GM20431 (cell line): ENCODE measurements at regions not wholly inside any gene's neighbourhood (a gene's known extent, or its start where the extent isn't known, plus 50 kb on each side); places are given as distances from the start of the nearest gene placed in this dataset.

Experiments
- in situ Hi-C: fragments of 300-500 bp; cut with MseI, MboI; formaldehyde crosslinking; loops from one replicate; pipeline ENCODE4 v1.15.0; 2020; ENCODE audit warnings: low sequenced_read_pairs; ENCODE audit not compliant: unreplicated experiment

DNA sequence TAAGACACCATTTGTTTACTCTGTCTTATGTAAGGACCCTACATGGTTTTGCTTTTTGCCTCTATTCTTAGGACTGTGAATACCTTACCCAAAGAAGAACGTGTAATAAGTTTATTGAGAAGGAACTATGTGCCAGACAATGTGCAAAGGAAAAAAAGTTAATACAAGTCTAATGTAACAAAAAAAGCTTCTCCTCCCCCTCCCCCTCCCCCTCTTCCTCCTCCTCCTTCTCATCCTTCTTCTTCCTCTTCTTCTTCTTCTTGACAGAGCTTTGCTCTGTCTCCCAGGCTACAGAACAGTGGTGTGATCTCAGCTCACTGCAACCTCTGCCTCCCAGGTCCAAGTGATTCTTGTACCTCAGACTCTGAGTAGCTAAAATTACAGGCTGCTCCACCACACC, 50.9 kb upstream of the MITF start:
- in situ Hi-C loops: loop anchor here (25.0 kb wide), 1 partner anchor 376 kb away; no protein-coding TSS in a partner anchor

- in situ Hi-C loops: loop anchor here (25.0 kb wide), 1 partner anchor 375 kb away; no protein-coding TSS in a partner anchor
Measured at GRCh38 chr3:69687641-69688040, 51.6 kb upstream of the MITF start.

DNA sequence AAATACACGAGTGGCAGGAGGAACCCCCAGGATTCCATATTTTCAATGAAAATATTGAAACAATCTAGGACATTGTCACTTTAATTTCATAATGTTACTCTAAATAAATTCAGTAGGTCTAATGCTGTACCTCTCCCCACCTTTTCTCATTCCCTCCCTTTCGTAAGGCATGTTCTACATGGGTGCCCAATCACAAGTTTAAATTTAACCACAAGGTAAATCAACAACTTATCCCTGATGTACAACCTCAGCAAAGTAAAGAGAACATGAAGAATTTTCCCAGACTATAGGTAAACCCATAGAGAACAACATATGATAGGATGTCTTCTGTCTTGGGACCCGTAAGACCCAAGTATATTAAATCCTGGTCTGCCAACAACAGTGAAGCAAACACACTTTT, 53.2 kb upstream of the MITF start:
- in situ Hi-C loops: loop anchor here (25.0 kb wide), 1 partner anchor 374 kb away; no protein-coding TSS in a partner anchor

DNA sequence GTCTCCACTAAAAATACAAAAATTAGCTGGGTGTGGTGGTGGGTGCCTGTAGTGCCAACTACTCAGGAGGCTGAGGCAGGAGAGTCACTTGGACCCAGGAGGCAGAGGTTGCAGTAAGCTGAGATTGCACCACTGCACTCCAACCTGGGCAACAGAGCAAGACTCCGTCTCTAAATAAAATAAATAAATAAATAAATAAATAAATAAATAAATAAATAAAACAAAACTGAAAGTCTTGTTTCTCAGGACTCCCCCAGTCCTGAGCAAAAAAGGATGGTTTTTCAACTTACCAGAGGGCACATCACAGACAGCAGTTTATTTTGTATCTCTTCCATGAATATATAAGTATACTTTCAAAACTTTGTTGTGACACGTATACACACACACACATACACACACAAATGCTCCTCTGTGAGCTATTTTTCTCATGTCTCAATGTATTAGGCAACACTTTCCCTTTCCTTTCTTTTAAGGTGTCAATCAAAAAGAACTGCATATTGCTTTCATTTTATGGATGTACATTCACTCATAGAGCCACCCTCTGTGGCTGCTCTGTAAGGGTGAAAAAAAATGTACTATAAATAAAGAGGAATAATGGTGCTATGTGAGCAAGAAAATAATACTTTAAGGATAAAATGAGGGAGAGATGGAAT, 54.8 kb upstream of the MITF start:
- in situ Hi-C loops: loop anchor here (25.0 kb wide), 1 partner anchor 372 kb away; no protein-coding TSS in a partner anchor

GRCh38 chr3:69683082-69683806, 56.0 kb upstream of the MITF start:
- in situ Hi-C loops: loop anchor here (25.0 kb wide), 1 partner anchor 371 kb away; no protein-coding TSS in a partner anchor

GRCh38 chr3:69677456-69677855, 61.8 kb upstream of the MITF start:
- in situ Hi-C loops: loop anchor here (25.0 kb wide), 1 partner anchor 365 kb away; no protein-coding TSS in a partner anchor

- in situ Hi-C loops: loop anchor here (25.0 kb wide), 1 partner anchor 364 kb away; no protein-coding TSS in a partner anchor
Measured at GRCh38 chr3:69675786-69676530, 63.3 kb upstream of the MITF start.

DNA sequence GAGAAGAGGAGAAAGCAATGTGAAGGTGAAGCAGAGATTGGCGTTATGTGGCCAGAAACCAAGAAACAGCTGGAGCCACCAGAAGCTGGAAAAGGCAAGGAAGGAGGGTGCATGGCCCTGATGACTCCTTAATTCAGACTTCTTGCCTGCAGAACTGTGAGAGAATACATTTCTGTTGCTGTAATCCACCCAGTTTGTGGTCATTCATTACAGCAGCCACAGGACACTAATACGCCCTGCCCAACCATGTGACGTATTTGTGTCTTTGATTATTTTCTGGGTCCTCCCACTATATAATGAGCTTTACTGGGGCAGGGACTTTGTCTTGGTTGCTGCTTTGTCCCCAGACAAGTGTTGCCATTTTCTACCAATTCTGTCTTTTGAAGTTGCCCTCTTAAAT, 64.5 kb upstream of the MITF start:
- in situ Hi-C loops: loop anchor here (25.0 kb wide), 3 partner anchors 237 to 512 kb away; no protein-coding TSS in a partner anchor

GRCh38 chr3:69671082-69671952, 67.9 kb upstream of the MITF start:
- in situ Hi-C loops: loop anchor here (25.0 kb wide), 2 partner anchors 234 to 509 kb away; no protein-coding TSS in a partner anchor

- in situ Hi-C loops: loop anchor here (25.0 kb wide), 2 partner anchors 232 to 507 kb away; no protein-coding TSS in a partner anchor
Measured at GRCh38 chr3:69669070-69669469, 70.2 kb upstream of the MITF start.

GRCh38 chr3:69665026-69665737, 74.1 kb upstream of the MITF start:
- in situ Hi-C loops: loop anchor here (25.0 kb wide), 2 partner anchors 228 to 503 kb away; no protein-coding TSS in a partner anchor

DNA sequence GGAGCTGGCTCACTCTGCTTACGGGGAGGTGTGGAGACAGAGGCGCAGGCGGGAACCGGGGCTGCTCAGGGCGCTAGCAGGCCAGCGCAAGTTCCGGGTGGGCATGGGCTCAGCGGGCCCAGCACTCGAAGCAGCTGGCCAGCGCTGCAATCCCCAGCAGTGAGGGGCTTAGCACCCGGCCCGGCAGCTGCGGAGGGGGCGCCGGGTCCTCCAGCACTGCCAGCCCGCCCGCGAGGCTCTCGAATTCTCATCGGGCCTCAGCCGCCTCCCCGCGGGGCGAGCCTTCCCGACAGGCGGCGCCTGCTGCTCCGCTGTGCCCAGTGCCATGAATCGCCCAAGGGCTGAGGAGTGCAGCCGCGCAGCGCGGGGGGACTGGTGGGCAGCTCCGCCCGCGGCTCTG, 78.6 kb upstream of the MITF start:
- in situ Hi-C loops: loop anchor here (25.0 kb wide), 2 partner anchors 223 to 498 kb away; no protein-coding TSS in a partner anchor

DNA sequence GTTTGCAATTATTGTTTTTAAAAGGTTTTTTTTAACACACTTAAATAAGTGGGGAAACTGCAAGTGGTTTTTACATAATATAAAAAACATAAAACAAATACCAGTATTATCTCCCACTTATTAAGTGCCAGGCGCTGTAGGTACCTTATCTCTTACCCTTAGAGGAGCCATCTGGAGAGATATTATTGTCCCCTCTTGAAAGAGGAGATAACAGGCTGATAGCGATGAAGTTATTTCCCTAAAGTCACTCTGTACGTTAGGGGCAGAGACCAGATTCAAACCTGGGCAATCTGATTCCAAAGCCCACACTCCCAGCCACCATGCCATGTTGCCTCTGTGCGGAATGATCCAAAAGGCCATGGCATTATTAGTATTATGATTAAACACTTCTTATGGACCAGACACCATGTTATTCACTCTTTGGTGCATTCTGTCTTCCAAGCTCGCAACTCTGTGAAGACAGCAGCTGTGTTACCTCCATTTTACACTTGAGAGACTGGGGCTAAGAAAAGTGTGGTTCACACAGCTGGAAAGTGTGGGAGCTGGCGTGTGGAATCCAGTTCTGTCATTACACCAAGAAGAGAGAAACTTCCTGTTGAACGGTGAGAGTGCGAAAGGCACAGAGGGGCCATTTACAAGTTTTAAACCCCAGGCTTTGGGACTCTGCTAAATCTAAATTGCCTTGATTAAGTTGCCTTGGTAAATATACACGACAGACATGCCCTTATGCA, 79.9 kb upstream of the MITF start:
- in situ Hi-C loops: loop anchor here (25.0 kb wide), 2 partner anchors 222 to 497 kb away; no protein-coding TSS in a partner anchor

GRCh38 chr3:69658514-69659140, 80.6 kb upstream of the MITF start:
- in situ Hi-C loops: loop anchor here (25.0 kb wide), 2 partner anchors 221 to 496 kb away; no protein-coding TSS in a partner anchor

DNA sequence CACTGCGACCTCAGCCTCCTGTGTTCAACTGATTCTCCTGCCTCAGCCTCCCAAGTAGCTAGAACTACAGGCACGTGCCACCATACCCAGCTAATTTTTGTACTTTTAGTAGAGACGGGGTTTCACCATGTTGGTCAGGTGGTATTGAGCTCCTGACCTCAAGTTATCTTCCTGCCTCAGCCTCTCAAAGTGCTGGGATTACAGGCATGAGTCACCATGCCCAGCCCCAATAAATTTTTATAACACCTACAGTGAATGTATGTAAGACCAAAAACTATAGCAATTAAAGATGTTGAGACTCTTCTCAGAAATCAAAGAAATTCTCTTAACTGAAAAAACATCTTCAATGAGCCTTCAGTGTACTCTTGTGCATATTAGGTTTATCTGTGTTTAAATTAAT, 82.2 kb upstream of the MITF start:
- in situ Hi-C loops: loop anchor here (25.0 kb wide), 2 partner anchors 220 to 495 kb away; no protein-coding TSS in a partner anchor

GRCh38 chr3:69651765-69652164, 87.5 kb upstream of the MITF start:
- in situ Hi-C loops: loop anchor here (25.0 kb wide), 2 partner anchors 214 to 489 kb away; no protein-coding TSS in a partner anchor

- in situ Hi-C loops: loop anchor here (25.0 kb wide), 2 partner anchors 213 to 488 kb away; no protein-coding TSS in a partner anchor
Measured at GRCh38 chr3:69650066-69650419, 89.2 kb upstream of the MITF start.
